ENCODE measurements at regions not wholly inside any gene's neighbourhood (a gene's known extent, or its start where the extent isn't known, plus 50 kb on each side); places are given as distances from the start of the nearest gene placed in this dataset.

DNA sequence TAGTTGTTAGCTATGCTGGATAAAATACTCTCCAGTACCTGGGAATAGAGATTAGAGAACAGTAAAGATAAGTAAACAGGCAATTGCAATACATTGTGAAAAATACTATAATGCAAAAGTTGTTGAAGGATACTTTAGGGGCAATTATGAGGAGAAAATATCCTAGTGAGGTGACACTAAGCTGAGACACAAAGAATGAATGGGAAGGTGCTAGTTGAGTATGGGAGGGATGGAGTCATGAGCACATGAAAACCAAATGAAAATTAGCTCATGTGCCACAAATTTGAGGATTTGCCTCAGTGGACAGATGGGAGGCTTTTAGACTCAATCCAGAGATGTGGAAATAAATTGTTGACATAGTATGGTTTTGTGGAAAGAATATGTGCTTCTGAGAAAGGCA is 370.5 kb upstream of the MMS22L start:
- TF ChIP-seq, protein P1, sequence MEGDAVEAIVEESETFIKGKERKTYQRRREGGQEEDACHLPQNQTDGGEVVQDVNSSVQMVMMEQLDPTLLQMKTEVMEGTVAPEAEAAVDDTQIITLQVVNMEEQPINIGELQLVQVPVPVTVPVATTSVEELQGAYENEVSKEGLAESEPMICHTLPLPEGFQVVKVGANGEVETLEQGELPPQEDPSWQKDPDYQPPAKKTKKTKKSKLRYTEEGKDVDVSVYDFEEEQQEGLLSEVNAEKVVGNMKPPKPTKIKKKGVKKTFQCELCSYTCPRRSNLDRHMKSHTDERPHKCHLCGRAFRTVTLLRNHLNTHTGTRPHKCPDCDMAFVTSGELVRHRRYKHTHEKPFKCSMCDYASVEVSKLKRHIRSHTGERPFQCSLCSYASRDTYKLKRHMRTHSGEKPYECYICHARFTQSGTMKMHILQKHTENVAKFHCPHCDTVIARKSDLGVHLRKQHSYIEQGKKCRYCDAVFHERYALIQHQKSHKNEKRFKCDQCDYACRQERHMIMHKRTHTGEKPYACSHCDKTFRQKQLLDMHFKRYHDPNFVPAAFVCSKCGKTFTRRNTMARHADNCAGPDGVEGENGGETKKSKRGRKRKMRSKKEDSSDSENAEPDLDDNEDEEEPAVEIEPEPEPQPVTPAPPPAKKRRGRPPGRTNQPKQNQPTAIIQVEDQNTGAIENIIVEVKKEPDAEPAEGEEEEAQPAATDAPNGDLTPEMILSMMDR (conservative IDR thresholded peaks at IDR 0.05; ENCODE audit: low read length): no peak
- TF ChIP-seq EZH2phosphoT487 (IDR thresholded peaks at IDR 0.05; ENCODE audit: borderline replicate concordance): no peak
